Spleen (tissue), 11 donors: ENCODE measurements at regions not wholly inside any gene's neighbourhood (a gene's known extent, or its start where the extent isn't known, plus 50 kb on each side); places are given as distances from the start of the nearest gene placed in this dataset.

Experiments
- DNase-seq: peaks from one replicate; pipeline ENCODE4 v3.0.0-alpha.2; 2020
- H3K27ac ChIP-seq, 8 donors: fragments of 200-600 bp; sonication (generic) in 7 of 8; 1 replicate in 4 of 8; 2 replicates in 4 of 8; pipeline versions ENCODE4 v1.5.0 to v1.8.0; 2016 to 2021; ENCODE audit warnings: inconsistent platforms in 4 of 8, mild to moderate bottlenecking in 4 of 8, moderate library complexity in 1 of 8
- H3K27me3 ChIP-seq, 7 donors: fragments of 200-600 bp; sonication (generic) in 6 of 7; replicated peaks in 1 of 7; 1 replicate in 4 of 7; 2 replicates in 3 of 7; pipeline versions ENCODE4 v1.5.0 to v1.8.0; 2016 to 2021; ENCODE audit warnings: inconsistent platforms in 3 of 7, mild to moderate bottlenecking in 1 of 7
- H3K36me3 ChIP-seq, 6 donors: fragments of 200-600 bp; sonication (generic) in 5 of 6; 1 replicate in 4 of 6; 2 replicates in 2 of 6; pipeline versions ENCODE4 v1.5.0 to v1.8.0; 2016 to 2021; ENCODE audit warnings: inconsistent platforms in 2 of 6
- H3K4me1 ChIP-seq, 6 donors: fragments of 200-600 bp; sonication (generic) in 5 of 6; 1 replicate in 3 of 6; 2 replicates in 3 of 6; pipeline versions ENCODE4 v1.5.0 to v1.8.0; 2016 to 2021; ENCODE audit warnings: inconsistent platforms in 3 of 6
- H3K4me3 ChIP-seq, 8 donors: fragments of 200-600 bp; sonication (generic) in 7 of 8; 1 replicate in 4 of 8; 2 replicates in 4 of 8; pipeline versions ENCODE4 v1.5.0 to v1.8.0; 2016 to 2021; ENCODE audit warnings: inconsistent platforms in 4 of 8, mild to moderate bottlenecking in 4 of 8, moderate library complexity in 2 of 8
- H3K9me3 ChIP-seq, 8 donors: fragments of 200-600 bp; sonication (generic) in 7 of 8; 1 replicate in 4 of 8; 2 replicates in 4 of 8; pipeline versions ENCODE4 v1.5.0 to v1.8.0; 2016 to 2021; ENCODE audit warnings: inconsistent platforms in 4 of 8
- POLR2AphosphoS5 ChIP-seq, 3 donors: sonication (generic); formaldehyde crosslinking; IDR thresholded peaks; one replicate each; pipeline ENCODE4 v1.5.1; 2017; ENCODE audit warnings: antibody characterized with exemption in 3 of 3
- WGBS, 5 donors: extraction: QIAGEN DNeasy Blood & Tissue Kit in 3 of 5; methylation state at CpG; one replicate each; pipeline versions ENCODE4 v1.1.5 to v1.1.7; 2013 to 2018; 5-methylcytosine and 5-hydroxymethylcytosine counted together
- intact Hi-C: fragments of 100-400 bp; cut with DNase I; formaldehyde crosslinking; loops from one replicate; pipeline ENCODE4 v1.15.0; 2023; ENCODE audit warnings: low total_unique reads
- donor health status: healthy with polysubstance abuse.
- donor health status: DM: no; HTN: no; CAD: no; lungs with moderate emphysema.
- donor health status: DM: no; HTN: no; CAD: no.
- donor health status: Bipolar disorder and iron deficiency.
- donor health status: healthy.
- donor health status: DM: no; HTN: no; CAD: no.
- donor health status: DM: yes; HTN: yes; CAD: no.

DNA sequence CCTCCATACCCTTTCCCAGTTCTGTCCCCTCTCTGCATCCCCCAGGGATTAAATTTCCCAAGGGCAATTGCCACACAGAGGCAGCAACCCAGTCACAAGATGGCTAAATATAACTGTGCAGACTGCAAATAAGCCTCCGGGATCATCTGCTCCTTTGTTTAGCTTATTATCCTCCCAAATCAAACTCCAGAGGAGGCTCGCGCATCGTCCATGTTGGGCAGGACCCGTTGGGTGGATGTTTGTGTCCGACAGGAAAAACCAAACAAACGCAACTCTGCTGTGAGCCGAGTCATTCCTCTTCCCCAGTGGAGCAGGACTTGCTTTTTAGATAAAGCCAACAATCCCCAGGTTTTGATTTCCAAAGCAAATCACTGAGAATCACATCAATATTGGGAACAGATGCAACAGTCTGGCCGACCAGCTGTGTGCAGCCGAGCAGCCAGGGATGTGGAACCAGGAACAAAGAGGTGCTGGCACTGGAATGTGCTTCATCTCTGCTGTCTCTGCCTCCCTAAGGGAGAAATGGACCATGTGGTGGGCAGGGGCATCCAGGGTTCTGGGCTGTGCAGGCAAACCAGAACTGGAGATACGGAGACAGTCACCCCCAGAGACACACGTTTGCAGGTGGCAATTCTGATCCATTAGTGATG, 89.8 kb downstream of the PTTG1 start:
- Histone ChIP-seq H3K9me3 (no peaks in the 10 kb centered on the region), H3K27me3 (peaks cover 0 to 5% (median 0%) of the 10 kb centered on the region in 7 donors), H3K4me1 (peaks cover 1 to 22% (median 15%) of the 10 kb centered on the region in 6 donors), H3K27ac (no peak overlapping the region), H3K4me3 (no peak overlapping the region), H3K36me3 (no peaks in the 10 kb centered on the region)
- no peak for DNase-seq
- no peak for TF ChIP-seq POLR2AphosphoS5 (IDR thresholded peaks at IDR 0.05)
- WGBS, 5 donors: 75 to 88% (median 82%) methylated on average over 12 of the region's 12 CpGs
- intact Hi-C loops: no loop called here
